Adrenal gland (tissue), 5 donors: ENCODE measurements at regions not wholly inside any gene's neighbourhood (a gene's known extent, or its start where the extent isn't known, plus 50 kb on each side); places are given as distances from the start of the nearest gene placed in this dataset.

ENCODE experiments used
- POLR2A ChIP-seq, 2 donors: fragments of 450-650 bp; IDR thresholded peaks; one replicate each; pipeline ENCODE4 v1.6.1; 2017; ENCODE audit warnings: antibody characterized with exemption in 2 of 2, mild to moderate bottlenecking in 2 of 2, moderate library complexity in 1 of 2
- TF ChIP-seq, protein P1 (sequence below), 6 experiments: fragments of 450-650 bp in 4 of 6; fragments of 200-600 bp in 2 of 6; sonication (generic) in 1 of 6; IDR thresholded peaks; 1 replicate in 5 of 6; 2 replicates in 1 of 6; pipeline versions ENCODE4 v1.5.1 to v1.8.0; 2016 to 2021; ENCODE audit warnings: antibody characterized with exemption in 6 of 6, mild to moderate bottlenecking in 2 of 6, moderate library complexity in 1 of 6
- donor health status: DM: no; HTN: no; CAD: no.

DNA sequence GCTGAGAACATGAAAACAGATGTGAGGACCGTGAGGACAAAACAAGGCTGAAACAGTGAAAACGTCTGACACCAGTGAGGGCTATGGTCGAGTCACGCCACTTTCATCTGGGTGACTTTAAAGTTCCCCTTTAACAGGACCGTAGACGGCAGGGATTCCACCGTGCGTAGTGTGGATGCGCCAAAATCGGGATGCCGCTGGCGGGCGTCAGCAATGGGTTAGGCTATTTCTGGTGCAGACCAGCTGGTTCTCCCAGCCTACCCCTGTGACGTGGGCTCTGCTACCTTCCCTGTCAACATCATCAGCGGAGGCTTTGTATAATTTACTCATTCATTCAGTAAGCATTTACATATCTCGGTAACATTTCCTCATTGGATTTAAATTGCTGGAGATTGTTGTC, 246.6 kb upstream of the AJAP1 start:
- TF ChIP-seq, protein P1, sequence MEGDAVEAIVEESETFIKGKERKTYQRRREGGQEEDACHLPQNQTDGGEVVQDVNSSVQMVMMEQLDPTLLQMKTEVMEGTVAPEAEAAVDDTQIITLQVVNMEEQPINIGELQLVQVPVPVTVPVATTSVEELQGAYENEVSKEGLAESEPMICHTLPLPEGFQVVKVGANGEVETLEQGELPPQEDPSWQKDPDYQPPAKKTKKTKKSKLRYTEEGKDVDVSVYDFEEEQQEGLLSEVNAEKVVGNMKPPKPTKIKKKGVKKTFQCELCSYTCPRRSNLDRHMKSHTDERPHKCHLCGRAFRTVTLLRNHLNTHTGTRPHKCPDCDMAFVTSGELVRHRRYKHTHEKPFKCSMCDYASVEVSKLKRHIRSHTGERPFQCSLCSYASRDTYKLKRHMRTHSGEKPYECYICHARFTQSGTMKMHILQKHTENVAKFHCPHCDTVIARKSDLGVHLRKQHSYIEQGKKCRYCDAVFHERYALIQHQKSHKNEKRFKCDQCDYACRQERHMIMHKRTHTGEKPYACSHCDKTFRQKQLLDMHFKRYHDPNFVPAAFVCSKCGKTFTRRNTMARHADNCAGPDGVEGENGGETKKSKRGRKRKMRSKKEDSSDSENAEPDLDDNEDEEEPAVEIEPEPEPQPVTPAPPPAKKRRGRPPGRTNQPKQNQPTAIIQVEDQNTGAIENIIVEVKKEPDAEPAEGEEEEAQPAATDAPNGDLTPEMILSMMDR (IDR thresholded peaks at IDR 0.05), result no peak
- no peak for TF ChIP-seq POLR2A (IDR thresholded peaks at IDR 0.05)
